ENCODE measurements at regions not wholly inside any gene's neighbourhood (a gene's known extent, or its start where the extent isn't known, plus 50 kb on each side); places are given as distances from the start of the nearest gene placed in this dataset.

GRCh38 chr4:35836596-35836995, 407.7 kb downstream of the ARAP2 start:
- H3K4me1 ChIP-seq (ENCODE audit: control insufficient read depth, insufficient read depth, low read length), result no peaks in the 10 kb centered on the region
- no peak overlapping the region for H3K4me3 ChIP-seq (ENCODE audit: low read length)
- no peak overlapping the region for H3K9ac ChIP-seq (ENCODE audit: low read depth, low read length)
- no peak overlapping the region for H3K4me2 ChIP-seq (ENCODE audit: low read length)
- no peaks in the 10 kb centered on the region for H3K27me3 ChIP-seq (ENCODE audit: control insufficient read depth, insufficient read depth, low read length)
- no peaks in the 10 kb centered on the region for H3K36me3 ChIP-seq (ENCODE audit: insufficient read depth, low read length)
- H3K9me3 ChIP-seq (replicated peaks; ENCODE audit: low read length), result peaks cover 4% of the 10 kb centered on the region

DNA sequence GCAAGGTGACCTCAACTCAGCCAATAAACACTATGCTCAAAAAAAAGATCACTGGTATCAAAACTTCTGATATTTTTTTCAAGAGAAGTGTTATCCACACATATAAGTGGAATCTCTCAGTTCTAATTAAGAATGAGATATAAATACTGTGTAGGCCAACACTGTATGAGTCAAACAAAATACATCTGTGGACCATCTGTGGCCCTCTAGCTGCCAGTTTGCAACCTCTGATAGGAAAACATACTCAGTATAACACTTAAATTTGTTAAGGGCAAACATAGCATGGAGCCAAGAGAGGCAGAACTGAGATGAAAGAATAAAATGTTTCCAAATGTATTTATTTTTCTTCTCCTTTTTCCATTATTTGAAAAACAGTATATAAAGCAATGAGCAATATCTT, 377.3 kb downstream of the ARAP2 start:
- Histone ChIP-seq H3K4me2 (ENCODE audit: low read length) (no peak overlapping the region), H3K36me3 (ENCODE audit: insufficient read depth, low read length) (no peaks in the 10 kb centered on the region), H3K9ac (ENCODE audit: low read depth, low read length) (no peak overlapping the region), H3K27me3 (ENCODE audit: control insufficient read depth, insufficient read depth, low read length) (no peaks in the 10 kb centered on the region), H3K9me3 (replicated peaks; ENCODE audit: low read length) (peaks cover 4% of the 10 kb centered on the region), H3K4me1 (ENCODE audit: control insufficient read depth, insufficient read depth, low read length) (no peaks in the 10 kb centered on the region), H3K4me3 (ENCODE audit: low read length) (no peak overlapping the region)

GRCh38 chr4:35872273-35872672, 372.0 kb downstream of the ARAP2 start:
- H3K36me3 ChIP-seq (ENCODE audit: insufficient read depth, low read length), result no peaks in the 10 kb centered on the region
- no peak overlapping the region for H3K4me2 ChIP-seq (ENCODE audit: low read length)

GRCh38 chr4:35879479-35879878, 364.8 kb downstream of the ARAP2 start:
- Histone ChIP-seq H3K9ac (ENCODE audit: low read depth, low read length) (no peak overlapping the region), H3K4me3 (ENCODE audit: low read length) (no peak overlapping the region), H3K4me1 (ENCODE audit: control insufficient read depth, insufficient read depth, low read length) (no peaks in the 10 kb centered on the region), H3K9me3 (replicated peaks; ENCODE audit: low read length) (no peaks in the 10 kb centered on the region), H3K27me3 (ENCODE audit: control insufficient read depth, insufficient read depth, low read length) (no peaks in the 10 kb centered on the region), H3K4me2 (ENCODE audit: low read length) (no peak overlapping the region), H3K36me3 (ENCODE audit: insufficient read depth, low read length) (no peaks in the 10 kb centered on the region)

More at GRCh38 chr4:35872273-35872672, 372.0 kb downstream of the ARAP2 start:
- H3K4me1 ChIP-seq (ENCODE audit: control insufficient read depth, insufficient read depth, low read length), result no peaks in the 10 kb centered on the region
- H3K9me3 ChIP-seq (replicated peaks; ENCODE audit: low read length), result no peaks in the 10 kb centered on the region
- H3K4me3 ChIP-seq (ENCODE audit: low read length), result no peak overlapping the region
- H3K9ac ChIP-seq (ENCODE audit: low read depth, low read length), result no peak overlapping the region
- no peaks in the 10 kb centered on the region for H3K27me3 ChIP-seq (ENCODE audit: control insufficient read depth, insufficient read depth, low read length)

DNA sequence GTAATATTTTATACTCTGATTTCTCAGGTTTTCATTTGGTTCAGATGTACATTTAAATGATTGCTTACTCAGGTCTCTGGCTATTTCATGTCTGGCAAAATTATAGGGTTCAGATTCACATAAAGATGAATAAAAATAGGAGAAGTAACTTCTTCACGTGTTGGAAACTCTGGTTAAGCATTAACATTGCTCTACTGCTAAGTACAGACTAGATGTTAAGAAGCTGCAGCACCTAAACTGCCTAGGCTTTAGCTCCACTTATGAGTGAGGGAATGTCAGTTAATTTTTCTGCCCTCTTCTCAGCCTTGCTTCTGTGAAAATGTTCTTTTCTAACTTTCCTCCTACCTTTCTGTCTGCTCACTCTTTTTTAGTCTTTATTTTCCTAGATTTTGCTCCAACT, 361.2 kb downstream of the ARAP2 start:
- no peak overlapping the region for H3K4me3 ChIP-seq (ENCODE audit: low read length)
- H3K9ac ChIP-seq (ENCODE audit: low read depth, low read length), result no peak overlapping the region
- H3K4me2 ChIP-seq (ENCODE audit: low read length), result no peak overlapping the region
- H3K36me3 ChIP-seq (ENCODE audit: insufficient read depth, low read length), result no peaks in the 10 kb centered on the region
- no peaks in the 10 kb centered on the region for H3K4me1 ChIP-seq (ENCODE audit: control insufficient read depth, insufficient read depth, low read length)
- H3K27me3 ChIP-seq (ENCODE audit: control insufficient read depth, insufficient read depth, low read length), result no peaks in the 10 kb centered on the region
- H3K9me3 ChIP-seq (replicated peaks; ENCODE audit: low read length), result no peaks in the 10 kb centered on the region

DNA sequence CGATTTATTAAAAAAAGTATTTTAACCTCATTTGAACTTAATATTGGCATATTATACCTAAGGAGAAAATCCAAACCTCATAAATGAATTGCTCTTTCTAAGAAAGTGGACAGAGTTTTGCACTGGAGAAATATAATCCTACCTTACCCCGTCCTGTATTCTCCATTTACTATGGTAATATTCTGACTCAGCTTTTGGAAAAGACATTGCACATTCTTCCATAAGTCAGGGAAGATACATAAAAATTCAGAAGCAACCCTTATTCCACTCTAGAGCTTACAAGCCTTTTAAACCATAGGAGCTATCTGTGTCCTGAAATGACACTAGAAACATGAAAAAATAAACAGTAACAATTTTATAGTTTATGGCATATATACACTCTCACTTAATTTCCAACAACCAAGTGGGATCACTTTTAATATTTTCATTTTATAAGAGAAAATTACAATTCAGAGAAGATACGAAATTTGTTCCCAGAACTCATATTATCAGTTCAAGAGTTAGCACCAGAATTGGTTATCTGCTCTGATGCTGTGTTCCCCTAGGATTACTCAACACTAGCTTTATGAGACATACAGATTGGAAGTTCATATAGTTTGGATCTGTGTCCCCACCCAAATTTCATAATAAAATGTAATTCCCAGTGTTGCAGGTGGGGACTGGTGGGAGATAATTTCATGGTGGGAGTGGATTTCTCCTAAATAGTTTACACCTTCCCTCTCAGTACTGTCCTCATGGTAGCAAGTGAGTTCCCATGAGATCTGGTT, 359.4 kb downstream of the ARAP2 start:
- Histone ChIP-seq H3K4me1 (ENCODE audit: control insufficient read depth, insufficient read depth, low read length) (no peaks in the 10 kb centered on the region), H3K36me3 (ENCODE audit: insufficient read depth, low read length) (no peaks in the 10 kb centered on the region), H3K4me2 (ENCODE audit: low read length) (no peak overlapping the region), H3K9ac (ENCODE audit: low read depth, low read length) (no peak overlapping the region), H3K9me3 (replicated peaks; ENCODE audit: low read length) (no peaks in the 10 kb centered on the region), H3K4me3 (ENCODE audit: low read length) (no peak overlapping the region), H3K27me3 (ENCODE audit: control insufficient read depth, insufficient read depth, low read length) (no peaks in the 10 kb centered on the region)

- no peak overlapping the region for H3K9ac ChIP-seq (ENCODE audit: low read depth, low read length)
- no peaks in the 10 kb centered on the region for H3K36me3 ChIP-seq (ENCODE audit: insufficient read depth, low read length)
- no peaks in the 10 kb centered on the region for H3K9me3 ChIP-seq (replicated peaks; ENCODE audit: low read length)
- H3K4me2 ChIP-seq (ENCODE audit: low read length), result no peak overlapping the region
- H3K4me3 ChIP-seq (ENCODE audit: low read length), result no peak overlapping the region
- H3K27me3 ChIP-seq (ENCODE audit: control insufficient read depth, insufficient read depth, low read length), result no peaks in the 10 kb centered on the region
- H3K4me1 ChIP-seq (ENCODE audit: control insufficient read depth, insufficient read depth, low read length), result no peaks in the 10 kb centered on the region
Measured at GRCh38 chr4:35897808-35898207, 346.5 kb downstream of the ARAP2 start.

GRCh38 chr4:35900286-35901243, 343.7 kb downstream of the ARAP2 start:
- Histone ChIP-seq H3K4me1 (ENCODE audit: control insufficient read depth, insufficient read depth, low read length) (no peaks in the 10 kb centered on the region), H3K9ac (ENCODE audit: low read depth, low read length) (no peak overlapping the region), H3K27me3 (ENCODE audit: control insufficient read depth, insufficient read depth, low read length) (no peaks in the 10 kb centered on the region), H3K9me3 (replicated peaks; ENCODE audit: low read length) (no peaks in the 10 kb centered on the region), H3K4me3 (ENCODE audit: low read length) (no peak overlapping the region), H3K36me3 (ENCODE audit: insufficient read depth, low read length) (no peaks in the 10 kb centered on the region), H3K4me2 (ENCODE audit: low read length) (no peak overlapping the region)

GRCh38 chr4:35912174-35912573, 332.1 kb downstream of the ARAP2 start:
- Histone ChIP-seq H3K9ac (ENCODE audit: low read depth, low read length) (no peak overlapping the region), H3K4me3 (ENCODE audit: low read length) (no peak overlapping the region), H3K9me3 (replicated peaks; ENCODE audit: low read length) (peaks cover 7% of the 10 kb centered on the region), H3K4me2 (ENCODE audit: low read length) (no peak overlapping the region), H3K27me3 (ENCODE audit: control insufficient read depth, insufficient read depth, low read length) (no peaks in the 10 kb centered on the region), H3K4me1 (ENCODE audit: control insufficient read depth, insufficient read depth, low read length) (no peaks in the 10 kb centered on the region), H3K36me3 (ENCODE audit: insufficient read depth, low read length) (no peaks in the 10 kb centered on the region)

DNA sequence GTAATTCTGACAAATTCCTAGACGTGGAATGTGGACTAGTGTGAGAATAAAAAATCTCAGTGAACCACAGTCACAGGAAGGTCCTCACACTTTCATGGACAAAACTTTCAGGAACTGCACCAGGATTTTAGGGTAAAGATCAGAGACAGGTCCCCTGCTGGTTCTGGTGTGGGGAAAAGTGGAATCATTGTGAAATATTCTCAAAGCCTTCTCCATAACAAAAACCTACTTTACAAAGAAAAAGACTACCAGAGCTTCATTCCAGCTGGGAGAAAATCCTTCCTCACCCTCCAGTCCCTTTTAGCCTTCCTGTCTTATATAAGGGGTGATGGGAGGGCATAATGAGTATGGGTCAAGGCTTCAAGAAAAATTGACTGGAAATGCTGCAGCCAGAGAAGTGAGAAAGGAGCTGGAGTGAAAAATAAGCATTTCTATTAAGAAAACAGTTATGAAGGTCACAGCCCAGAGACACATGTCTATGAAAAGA, 325.8 kb downstream of the ARAP2 start:
- H3K4me1 ChIP-seq (ENCODE audit: control insufficient read depth, insufficient read depth, low read length), result no peaks in the 10 kb centered on the region
- no peak overlapping the region for H3K4me2 ChIP-seq (ENCODE audit: low read length)
- H3K9me3 ChIP-seq (replicated peaks; ENCODE audit: low read length), result peaks cover 4% of the 10 kb centered on the region
- H3K4me3 ChIP-seq (ENCODE audit: low read length), result no peak overlapping the region
- H3K36me3 ChIP-seq (ENCODE audit: insufficient read depth, low read length), result no peaks in the 10 kb centered on the region
- H3K27me3 ChIP-seq (ENCODE audit: control insufficient read depth, insufficient read depth, low read length), result no peaks in the 10 kb centered on the region
- H3K9ac ChIP-seq (ENCODE audit: low read depth, low read length), result no peak overlapping the region

- Histone ChIP-seq H3K9ac (ENCODE audit: low read depth, low read length) (no peak overlapping the region), H3K36me3 (ENCODE audit: insufficient read depth, low read length) (no peaks in the 10 kb centered on the region), H3K4me2 (ENCODE audit: low read length) (no peak overlapping the region), H3K27me3 (ENCODE audit: control insufficient read depth, insufficient read depth, low read length) (no peaks in the 10 kb centered on the region), H3K9me3 (replicated peaks; ENCODE audit: low read length) (peaks cover 2% of the 10 kb centered on the region), H3K4me1 (ENCODE audit: control insufficient read depth, insufficient read depth, low read length) (no peaks in the 10 kb centered on the region), H3K4me3 (ENCODE audit: low read length) (no peak overlapping the region)
Measured at GRCh38 chr4:35925806-35926205, 318.5 kb downstream of the ARAP2 start.
